Fibroblast of lung (primary cell): ENCODE measurements at regions not wholly inside any gene's neighbourhood (a gene's known extent, or its start where the extent isn't known, plus 50 kb on each side); places are given as distances from the start of the nearest gene placed in this dataset.

Experiments used
- DNase-seq, 2 donors: peaks; one replicate each; pipeline versions ENCODE4 v3.0.0 to v3.0.0-alpha.2; 2010; ENCODE audit warnings: low read depth in 2 of 2
- H2AFZ ChIP-seq: 2 replicates; pipeline ENCODE4 v1.5.1; 2012; ENCODE audit warnings: low read length, control low read depth, inconsistent platforms
- H3K27ac ChIP-seq: 2 replicates; pipeline ENCODE4 v1.5.1; 2011; ENCODE audit warnings: low read length, control low read depth; ENCODE audit not compliant: insufficient read depth
- H3K27me3 ChIP-seq: 2 replicates; pipeline ENCODE4 v1.5.1; 2011; ENCODE audit warnings: mild to moderate bottlenecking, low read length; ENCODE audit not compliant: control insufficient read depth, insufficient read depth
- H3K36me3 ChIP-seq: 2 replicates; pipeline ENCODE4 v1.5.1; 2011; ENCODE audit warnings: low read length; ENCODE audit not compliant: control insufficient read depth, insufficient read depth
- H3K4me1 ChIP-seq: 2 replicates; pipeline ENCODE4 v1.5.1; 2011; ENCODE audit warnings: low read length; ENCODE audit not compliant: control insufficient read depth, insufficient read depth; ENCODE audit errors: extremely low read depth
- H3K4me2 ChIP-seq: 2 replicates; pipeline ENCODE4 v1.5.1; 2011; ENCODE audit warnings: low read length, control low read depth; ENCODE audit not compliant: insufficient read depth; ENCODE audit errors: extremely low read depth
- H3K4me3 ChIP-seq, 4 experiments: fragments of 200-600 bp in 1 of 4; sonication (generic) in 1 of 4; replicated peaks in 1 of 4; 2 replicates each; pipeline ENCODE4 v1.5.1; 2011 to 2016; ENCODE audit warnings: low read length in 4 of 4, low read depth in 3 of 4, mild to moderate bottlenecking in 3 of 4, control low read depth in 2 of 4, inconsistent platforms in 1 of 4, mixed read lengths in 1 of 4; ENCODE audit not compliant: insufficient read depth in 1 of 4; ENCODE audit errors: control extremely low read depth in 1 of 4
- H3K79me2 ChIP-seq: 2 replicates; pipeline ENCODE4 v1.5.1; 2012; ENCODE audit warnings: mild to moderate bottlenecking, low read length, inconsistent platforms; ENCODE audit not compliant: control insufficient read depth, insufficient read depth
- H3K9ac ChIP-seq: 2 replicates; pipeline ENCODE4 v1.5.1; 2011; ENCODE audit warnings: mild to moderate bottlenecking, low read length, control low read depth; ENCODE audit not compliant: insufficient read depth
- H3K9me3 ChIP-seq: 2 replicates; pipeline ENCODE4 v1.5.1; 2012; ENCODE audit warnings: low read depth, low read length; ENCODE audit not compliant: control insufficient read depth, insufficient read depth
- H4K20me1 ChIP-seq: 2 replicates; pipeline ENCODE4 v1.5.1; 2011; ENCODE audit warnings: low read length; ENCODE audit not compliant: control insufficient read depth, insufficient read depth; ENCODE audit errors: extremely low read depth
- CTCF ChIP-seq, 2 donors: IDR thresholded peaks in 1 of 2; conservative IDR thresholded peaks in 1 of 2; 1 replicate in 1 of 2; 2 replicates in 1 of 2; pipeline ENCODE4 v1.5.1; 2011 to 2012; ENCODE audit warnings: low read length in 2 of 2, control low read depth in 1 of 2, inconsistent platforms in 1 of 2, low read depth in 1 of 2, mild to moderate bottlenecking in 1 of 2
- EZH2 ChIP-seq: IDR thresholded peaks from 2 replicates; pipeline ENCODE4 v1.5.1; 2012; ENCODE audit warnings: low read length, control low read depth, mild to moderate bottlenecking; ENCODE audit errors: missing control alignments

- Histone ChIP-seq H3K4me3 (no peak overlapping the region), H3K79me2 (no peaks in the 10 kb centered on the region), H4K20me1 (no peaks in the 10 kb centered on the region), H3K27ac (peak overlapping the region; percentile 97), H3K36me3 (no peaks in the 10 kb centered on the region), H3K4me2 (peak overlapping the region; percentile 59), H3K9me3 (no peaks in the 10 kb centered on the region), H3K9ac (no peak overlapping the region), H3K27me3 (no peaks in the 10 kb centered on the region), H3K4me1 (peaks cover 25% of the 10 kb centered on the region), H2AFZ (no peak overlapping the region)
- no peak for DNase-seq
- TF ChIP-seq CTCF (conservative IDR thresholded peaks at IDR 0.05 in 1 of 2, IDR thresholded peaks at IDR 0.05 in 1 of 2; ENCODE audit: low read depth in 1 of 2, low read length in 2 of 2) (no peak), EZH2 (no peak)
Observed at GRCh38 chr3:16102187-16102561, 72.3 kb upstream of the GALNT15 start.

- peak; percentile 85 to 96 for DNase-seq
- no peak overlapping the region for H3K4me3 ChIP-seq
- TF ChIP-seq CTCF (conservative IDR thresholded peaks at IDR 0.05 in 1 of 2, IDR thresholded peaks at IDR 0.05 in 1 of 2; ENCODE audit: low read depth in 1 of 2, low read length in 2 of 2) (no peak), EZH2 (no peak)
- H4K20me1 ChIP-seq = no peaks in the 10 kb centered on the region
- peak overlapping the region; percentile 65 for H3K4me2 ChIP-seq
- H3K9me3 ChIP-seq = no peaks in the 10 kb centered on the region
- H3K36me3 ChIP-seq = no peaks in the 10 kb centered on the region
- peak overlapping the region; percentile 97 for H3K27ac ChIP-seq
- H3K9ac ChIP-seq = no peak overlapping the region
- H3K4me1 ChIP-seq = peaks cover 25% of the 10 kb centered on the region
- H3K27me3 ChIP-seq = no peaks in the 10 kb centered on the region
- H3K79me2 ChIP-seq = no peaks in the 10 kb centered on the region
- H2AFZ ChIP-seq = no peak overlapping the region
Observed at GRCh38 chr3:16102905-16103364, 71.5 kb upstream of the GALNT15 start.

GRCh38 chr3:16103472-16103871 is 71.0 kb upstream of the GALNT15 start:
- DNase-seq = peak; percentile 44 to 98
- H3K27ac ChIP-seq = peak overlapping the region; percentile 97
- no peaks in the 10 kb centered on the region for H3K9me3 ChIP-seq
- peak overlapping the region; percentile 65 for H3K4me2 ChIP-seq
- H4K20me1 ChIP-seq = no peaks in the 10 kb centered on the region
- peaks cover 25% of the 10 kb centered on the region for H3K4me1 ChIP-seq
- H3K79me2 ChIP-seq = no peaks in the 10 kb centered on the region
- H3K27me3 ChIP-seq = no peaks in the 10 kb centered on the region
- no peak overlapping the region for H2AFZ ChIP-seq
- TF ChIP-seq CTCF (conservative IDR thresholded peaks at IDR 0.05 in 1 of 2, IDR thresholded peaks at IDR 0.05 in 1 of 2; ENCODE audit: low read depth in 1 of 2, low read length in 2 of 2) (no peak), EZH2 (no peak)
- no peaks in the 10 kb centered on the region for H3K36me3 ChIP-seq
- no peak overlapping the region for H3K4me3 ChIP-seq
- peak overlapping the region; percentile 41 for H3K9ac ChIP-seq
